Liver (tissue), 8 donors: ENCODE measurements at regions not wholly inside any gene's neighbourhood (a gene's known extent, or its start where the extent isn't known, plus 50 kb on each side); places are given as distances from the start of the nearest gene placed in this dataset.

ENCODE experiments used
- DNase-seq: peaks from one replicate; pipeline ENCODE4 v3.0.0-alpha.2; 2017; ENCODE audit warnings: low spot score
- H3K27ac ChIP-seq, 2 donors: one replicate each; pipeline ENCODE4 v1.7.0; 2013; ENCODE audit warnings: inconsistent platforms in 2 of 2, low read length in 2 of 2, control low read depth in 1 of 2, low read depth in 1 of 2, mild to moderate bottlenecking in 1 of 2
- H3K27me3 ChIP-seq, 4 donors: one replicate each; pipeline versions ENCODE4 v1.6.1 to v1.7.0; 2013; ENCODE audit warnings: low read length in 3 of 4, inconsistent platforms in 1 of 4, mild to moderate bottlenecking in 1 of 4, moderate library complexity in 1 of 4; ENCODE audit not compliant: control insufficient read depth in 4 of 4, insufficient read depth in 4 of 4
- H3K36me3 ChIP-seq, 4 donors: one replicate each; pipeline versions ENCODE4 v1.6.1 to v1.7.0; 2013; ENCODE audit warnings: low read length in 3 of 4, mild to moderate bottlenecking in 3 of 4, low read depth in 1 of 4, moderate library complexity in 1 of 4; ENCODE audit not compliant: control insufficient read depth in 4 of 4, insufficient read depth in 3 of 4
- H3K4me1 ChIP-seq, 4 donors: one replicate each; pipeline versions ENCODE4 v1.6.1 to v1.7.0; 2013; ENCODE audit warnings: low read length in 3 of 4, mild to moderate bottlenecking in 3 of 4, moderate library complexity in 1 of 4; ENCODE audit not compliant: control insufficient read depth in 4 of 4, insufficient read depth in 4 of 4
- H3K4me3 ChIP-seq, 3 donors: one replicate each; pipeline versions ENCODE4 v1.6.1 to v1.7.0; 2013; ENCODE audit warnings: low read length in 3 of 3, control low read depth in 1 of 3, low read depth in 1 of 3, mild to moderate bottlenecking in 1 of 3
- H3K9ac ChIP-seq, 2 donors: one replicate each; pipeline ENCODE4 v1.7.0; 2013; ENCODE audit warnings: low read length in 2 of 2, mild to moderate bottlenecking in 2 of 2, moderate library complexity in 2 of 2, control low read depth in 1 of 2, low read depth in 1 of 2
- H3K9me3 ChIP-seq, 4 donors: one replicate each; pipeline versions ENCODE4 v1.6.1 to v1.7.0; 2013; ENCODE audit warnings: low read length in 3 of 4; ENCODE audit not compliant: control insufficient read depth in 4 of 4
- EGR1 ChIP-seq, 2 donors: IDR thresholded peaks; 2 replicates each; pipeline ENCODE4 v1.6.1; 2016 to 2018; ENCODE audit warnings: antibody characterized with exemption in 2 of 2, low read depth in 2 of 2
- GABPA ChIP-seq, 2 donors: IDR thresholded peaks in 1 of 2; conservative IDR thresholded peaks in 1 of 2; 2 replicates each; pipeline ENCODE4 v1.6.1; 2016; ENCODE audit warnings: antibody characterized with exemption in 2 of 2, mild to moderate bottlenecking in 1 of 2, moderate library complexity in 1 of 2
- HNF4A ChIP-seq, 2 donors: conservative IDR thresholded peaks; 2 replicates each; pipeline ENCODE4 v1.6.1; 2016; ENCODE audit warnings: antibody characterized with exemption in 2 of 2, mild to moderate bottlenecking in 2 of 2
- HNF4G ChIP-seq: IDR thresholded peaks from 2 replicates; pipeline ENCODE4 v1.6.1; 2016; ENCODE audit warnings: antibody characterized with exemption
- JUND ChIP-seq, 2 donors: IDR thresholded peaks; 2 replicates each; pipeline ENCODE4 v1.6.1; 2016; ENCODE audit warnings: antibody characterized with exemption in 2 of 2
- RAD21 ChIP-seq, 2 donors: IDR thresholded peaks; 2 replicates each; pipeline ENCODE4 v1.6.1; 2016; ENCODE audit warnings: antibody characterized with exemption in 2 of 2, mild to moderate bottlenecking in 2 of 2
- RXRA ChIP-seq, 2 donors: IDR thresholded peaks; 2 replicates each; pipeline ENCODE4 v1.6.1; 2017 to 2018; ENCODE audit warnings: antibody characterized with exemption in 2 of 2, mild to moderate bottlenecking in 1 of 2
- SP1 ChIP-seq: IDR thresholded peaks from 2 replicates; pipeline ENCODE4 v1.6.1; 2018; ENCODE audit warnings: antibody characterized with exemption, mild to moderate bottlenecking
- TAF1 ChIP-seq: conservative IDR thresholded peaks from 2 replicates; pipeline ENCODE4 v1.6.1; 2016; ENCODE audit warnings: antibody characterized with exemption, mild to moderate bottlenecking
- YY1 ChIP-seq: IDR thresholded peaks from 2 replicates; pipeline ENCODE4 v1.6.1; 2016; ENCODE audit warnings: antibody characterized with exemption, mild to moderate bottlenecking
- WGBS: extraction: QIAGEN DNeasy Blood & Tissue Kit; methylation state at CpG from one replicate; pipeline ENCODE4 v1.1.7; 2013; 5-methylcytosine and 5-hydroxymethylcytosine counted together
- TF ChIP-seq, protein P1 (sequence below): IDR thresholded peaks from 2 replicates; pipeline ENCODE4 v1.6.1; 2016; ENCODE audit warnings: antibody characterized with exemption
- TF ChIP-seq, protein P2 (sequence below): IDR thresholded peaks from 2 replicates; pipeline ENCODE4 v1.6.1; 2016; ENCODE audit warnings: antibody characterized with exemption, mild to moderate bottlenecking
- TF ChIP-seq, protein P3 (sequence below): IDR thresholded peaks from 2 replicates; pipeline ENCODE4 v1.6.1; 2016; ENCODE audit warnings: antibody characterized with exemption
- TF ChIP-seq, protein P4 (sequence below): fragments of 150-350 bp; IDR thresholded peaks from 2 replicates; pipeline ENCODE4 v1.5.1; 2017; ENCODE audit warnings: improper control_type of control experiment, low read depth, low read length; ENCODE audit not compliant: missing input control
- TF ChIP-seq, protein P5 (sequence below): IDR thresholded peaks from 2 replicates; pipeline ENCODE4 v1.6.1; 2016; ENCODE audit warnings: antibody characterized with exemption
- donor health status: healthy.
- donor health status: healthy.
- donor health status: healthy.
- donor health status: healthy.
- donor health status: healthy.

DNA sequence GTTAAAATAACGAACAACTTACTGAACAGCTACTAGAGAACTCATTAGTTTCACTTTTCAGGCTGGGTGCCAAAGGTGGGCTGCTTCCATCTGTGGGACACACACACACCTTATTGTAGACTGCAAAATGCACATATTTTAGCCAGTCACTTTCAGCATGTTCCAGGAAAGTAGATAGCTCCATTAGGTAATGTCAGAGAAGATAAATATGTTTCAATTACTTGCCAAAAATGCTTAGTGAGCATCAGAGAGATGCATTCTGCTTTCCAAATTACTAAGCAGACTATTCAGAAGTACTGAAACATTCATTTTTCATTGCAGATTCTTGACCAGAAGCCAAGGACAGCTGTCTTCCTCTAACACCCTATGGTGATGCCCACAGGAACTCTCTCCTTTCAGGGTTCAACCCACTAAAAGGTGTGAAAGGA is 56.2 kb upstream of the APC start (continued):
- no peak for TF ChIP-seq RXRA (IDR thresholded peaks at IDR 0.05)
- TF ChIP-seq, protein P1, sequence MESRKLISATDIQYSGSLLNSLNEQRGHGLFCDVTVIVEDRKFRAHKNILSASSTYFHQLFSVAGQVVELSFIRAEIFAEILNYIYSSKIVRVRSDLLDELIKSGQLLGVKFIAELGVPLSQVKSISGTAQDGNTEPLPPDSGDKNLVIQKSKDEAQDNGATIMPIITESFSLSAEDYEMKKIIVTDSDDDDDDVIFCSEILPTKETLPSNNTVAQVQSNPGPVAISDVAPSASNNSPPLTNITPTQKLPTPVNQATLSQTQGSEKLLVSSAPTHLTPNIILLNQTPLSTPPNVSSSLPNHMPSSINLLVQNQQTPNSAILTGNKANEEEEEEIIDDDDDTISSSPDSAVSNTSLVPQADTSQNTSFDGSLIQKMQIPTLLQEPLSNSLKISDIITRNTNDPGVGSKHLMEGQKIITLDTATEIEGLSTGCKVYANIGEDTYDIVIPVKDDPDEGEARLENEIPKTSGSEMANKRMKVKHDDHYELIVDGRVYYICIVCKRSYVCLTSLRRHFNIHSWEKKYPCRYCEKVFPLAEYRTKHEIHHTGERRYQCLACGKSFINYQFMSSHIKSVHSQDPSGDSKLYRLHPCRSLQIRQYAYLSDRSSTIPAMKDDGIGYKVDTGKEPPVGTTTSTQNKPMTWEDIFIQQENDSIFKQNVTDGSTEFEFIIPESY, result no peak
- TF ChIP-seq JUND (IDR thresholded peaks at IDR 0.05), result no peak
- no peak for TF ChIP-seq TAF1
- TF ChIP-seq EGR1 (IDR thresholded peaks at IDR 0.05; ENCODE audit: low read depth in 2 of 2), result no peak

DNA sequence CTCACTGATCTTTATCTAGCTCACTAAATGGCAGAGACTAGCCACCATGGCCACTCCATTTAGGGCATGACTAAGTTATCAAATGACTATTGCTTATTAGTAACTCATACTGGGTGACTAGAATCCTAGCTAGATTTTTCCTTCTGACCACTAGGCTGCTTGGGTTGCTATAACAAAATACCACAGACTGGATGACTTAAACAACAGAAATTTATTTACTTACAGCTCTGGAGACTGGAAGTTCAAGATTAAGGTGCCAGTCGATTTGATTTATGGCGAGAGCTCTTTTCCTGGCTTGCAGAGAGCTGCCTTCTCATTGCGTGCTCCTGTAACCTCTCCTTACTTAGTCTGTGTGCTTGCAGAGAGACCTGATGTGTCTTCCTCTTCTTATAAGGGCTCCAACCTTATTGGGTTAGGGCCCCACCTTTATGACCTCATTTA is 55.0 kb upstream of the APC start:
- Histone ChIP-seq H3K9me3 (peaks cover 0 to 7% (median 0%) of the 10 kb centered on the region in 4 donors), H3K27me3 (no peaks in the 10 kb centered on the region), H3K36me3 (no peaks in the 10 kb centered on the region), H3K27ac (no peak overlapping the region), H3K4me1 (no peaks in the 10 kb centered on the region), H3K9ac (no peak overlapping the region), H3K4me3 (no peak overlapping the region)
- no peak for DNase-seq
- WGBS, result 96% methylated on average over 3 of the region's 3 CpGs
- TF ChIP-seq HNF4A (conservative IDR thresholded peaks at IDR 0.05), result no peak

DNA sequence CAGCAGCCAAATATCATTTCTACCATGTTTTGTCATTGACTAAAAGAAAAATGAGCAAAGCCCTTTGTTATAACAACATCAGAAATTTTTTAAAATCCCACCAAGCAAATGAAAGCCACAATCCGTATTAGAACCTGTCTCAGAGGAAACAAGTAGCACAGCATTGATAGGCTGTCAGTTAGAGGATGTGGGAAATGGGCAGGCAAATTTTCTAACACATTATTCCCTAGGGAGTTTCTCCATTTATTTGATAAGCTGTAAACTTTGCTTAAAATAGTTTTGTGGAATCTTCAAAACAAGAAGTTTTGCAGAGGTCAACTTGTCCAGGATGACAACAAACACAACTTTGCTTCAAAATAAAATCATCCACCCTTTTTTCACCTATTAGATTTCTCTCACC is 53.6 kb upstream of the APC start:
- no peaks in the 10 kb centered on the region for H3K27me3 ChIP-seq

More for the DNA sequence above, 53.6 kb upstream of the APC start:
- no peaks in the 10 kb centered on the region for H3K36me3 ChIP-seq
- no peak overlapping the region for H3K27ac ChIP-seq
- peaks cover 0 to 7% (median 0%) of the 10 kb centered on the region in 4 donors for H3K9me3 ChIP-seq
- WGBS, result 57% methylated on average over 1 of the region's 1 CpG
- H3K9ac ChIP-seq, result no peak overlapping the region
- H3K4me1 ChIP-seq, result no peaks in the 10 kb centered on the region
- no peak overlapping the region for H3K4me3 ChIP-seq
- TF ChIP-seq, protein P2, sequence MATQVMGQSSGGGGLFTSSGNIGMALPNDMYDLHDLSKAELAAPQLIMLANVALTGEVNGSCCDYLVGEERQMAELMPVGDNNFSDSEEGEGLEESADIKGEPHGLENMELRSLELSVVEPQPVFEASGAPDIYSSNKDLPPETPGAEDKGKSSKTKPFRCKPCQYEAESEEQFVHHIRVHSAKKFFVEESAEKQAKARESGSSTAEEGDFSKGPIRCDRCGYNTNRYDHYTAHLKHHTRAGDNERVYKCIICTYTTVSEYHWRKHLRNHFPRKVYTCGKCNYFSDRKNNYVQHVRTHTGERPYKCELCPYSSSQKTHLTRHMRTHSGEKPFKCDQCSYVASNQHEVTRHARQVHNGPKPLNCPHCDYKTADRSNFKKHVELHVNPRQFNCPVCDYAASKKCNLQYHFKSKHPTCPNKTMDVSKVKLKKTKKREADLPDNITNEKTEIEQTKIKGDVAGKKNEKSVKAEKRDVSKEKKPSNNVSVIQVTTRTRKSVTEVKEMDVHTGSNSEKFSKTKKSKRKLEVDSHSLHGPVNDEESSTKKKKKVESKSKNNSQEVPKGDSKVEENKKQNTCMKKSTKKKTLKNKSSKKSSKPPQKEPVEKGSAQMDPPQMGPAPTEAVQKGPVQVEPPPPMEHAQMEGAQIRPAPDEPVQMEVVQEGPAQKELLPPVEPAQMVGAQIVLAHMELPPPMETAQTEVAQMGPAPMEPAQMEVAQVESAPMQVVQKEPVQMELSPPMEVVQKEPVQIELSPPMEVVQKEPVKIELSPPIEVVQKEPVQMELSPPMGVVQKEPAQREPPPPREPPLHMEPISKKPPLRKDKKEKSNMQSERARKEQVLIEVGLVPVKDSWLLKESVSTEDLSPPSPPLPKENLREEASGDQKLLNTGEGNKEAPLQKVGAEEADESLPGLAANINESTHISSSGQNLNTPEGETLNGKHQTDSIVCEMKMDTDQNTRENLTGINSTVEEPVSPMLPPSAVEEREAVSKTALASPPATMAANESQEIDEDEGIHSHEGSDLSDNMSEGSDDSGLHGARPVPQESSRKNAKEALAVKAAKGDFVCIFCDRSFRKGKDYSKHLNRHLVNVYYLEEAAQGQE, result no peak
- TF ChIP-seq YY1 (no peak), TAF1 (no peak), HNF4A (conservative IDR thresholded peaks at IDR 0.05) (no peak), EGR1 (IDR thresholded peaks at IDR 0.05; ENCODE audit: low read depth in 2 of 2) (no peak), SP1 (no peak), RAD21 (IDR thresholded peaks at IDR 0.05) (no peak), RXRA (IDR thresholded peaks at IDR 0.05) (no peak), HNF4G (no peak), GABPA (IDR thresholded peaks at IDR 0.05 in 1 of 2, conservative IDR thresholded peaks at IDR 0.05 in 1 of 2) (no peak)
- TF ChIP-seq, protein P3, sequence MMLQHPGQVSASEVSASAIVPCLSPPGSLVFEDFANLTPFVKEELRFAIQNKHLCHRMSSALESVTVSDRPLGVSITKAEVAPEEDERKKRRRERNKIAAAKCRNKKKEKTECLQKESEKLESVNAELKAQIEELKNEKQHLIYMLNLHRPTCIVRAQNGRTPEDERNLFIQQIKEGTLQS, result no peak
- TF ChIP-seq, protein P1, result no peak
- TF ChIP-seq, protein P4, sequence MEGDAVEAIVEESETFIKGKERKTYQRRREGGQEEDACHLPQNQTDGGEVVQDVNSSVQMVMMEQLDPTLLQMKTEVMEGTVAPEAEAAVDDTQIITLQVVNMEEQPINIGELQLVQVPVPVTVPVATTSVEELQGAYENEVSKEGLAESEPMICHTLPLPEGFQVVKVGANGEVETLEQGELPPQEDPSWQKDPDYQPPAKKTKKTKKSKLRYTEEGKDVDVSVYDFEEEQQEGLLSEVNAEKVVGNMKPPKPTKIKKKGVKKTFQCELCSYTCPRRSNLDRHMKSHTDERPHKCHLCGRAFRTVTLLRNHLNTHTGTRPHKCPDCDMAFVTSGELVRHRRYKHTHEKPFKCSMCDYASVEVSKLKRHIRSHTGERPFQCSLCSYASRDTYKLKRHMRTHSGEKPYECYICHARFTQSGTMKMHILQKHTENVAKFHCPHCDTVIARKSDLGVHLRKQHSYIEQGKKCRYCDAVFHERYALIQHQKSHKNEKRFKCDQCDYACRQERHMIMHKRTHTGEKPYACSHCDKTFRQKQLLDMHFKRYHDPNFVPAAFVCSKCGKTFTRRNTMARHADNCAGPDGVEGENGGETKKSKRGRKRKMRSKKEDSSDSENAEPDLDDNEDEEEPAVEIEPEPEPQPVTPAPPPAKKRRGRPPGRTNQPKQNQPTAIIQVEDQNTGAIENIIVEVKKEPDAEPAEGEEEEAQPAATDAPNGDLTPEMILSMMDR, result no peak
- TF ChIP-seq, protein P5, sequence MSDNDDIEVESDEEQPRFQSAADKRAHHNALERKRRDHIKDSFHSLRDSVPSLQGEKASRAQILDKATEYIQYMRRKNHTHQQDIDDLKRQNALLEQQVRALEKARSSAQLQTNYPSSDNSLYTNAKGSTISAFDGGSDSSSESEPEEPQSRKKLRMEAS, result no peak
- DNase-seq, result no peak
